IMR-90 (cell line): ENCODE measurements at regions not wholly inside any gene's neighbourhood (a gene's known extent, or its start where the extent isn't known, plus 50 kb on each side); places are given as distances from the start of the nearest gene placed in this dataset.

Experiments used
- ATAC-seq: fragments of 200-7000 bp; cut with Tn5 transposase; 2 replicates; pipeline ENCODE4 v1.9.1; 2020; ENCODE audit warnings: low read depth, mild to moderate bottlenecking, moderate library complexity
- BruUV-seq: library from RNA; stranded (reverse); fragments of 400-500 nt; replicated peaks from 2 replicates; lab custom pipeline; 2021; lab: Mats Ljungman, UMichigan
- CTCF ChIA-PET: fragments of 300-600 bp; formaldehyde crosslinking; extraction: SDS; loops from one replicate; lab custom pipeline; 2021; ENCODE audit warnings: antibody characterized with exemption; lab: Yijun Ruan, JAX
- POLR2A ChIA-PET: fragments of 300-600 bp; sonication (Branson Sonifier 250); formaldehyde crosslinking; loops from one replicate; lab custom pipeline; 2022; ENCODE audit warnings: antibody characterized with exemption; ENCODE audit not compliant: unreplicated experiment; lab: Charles Lee
- DNase-seq: peaks from one replicate; pipeline ENCODE4 v3.0.0; 2013
- H2AFZ ChIP-seq: replicated peaks from 2 replicates; pipeline ENCODE3; 2013; ENCODE audit warnings: low read length, mild to moderate bottlenecking; ENCODE audit not compliant: poor library complexity
- H2AK5ac ChIP-seq: 2 replicates; pipeline ENCODE4 v1.6.1; 2013; ENCODE audit warnings: low read depth, low read length, inconsistent platforms
- H2AK9ac ChIP-seq: replicated peaks from 2 replicates; pipeline ENCODE3; 2013; ENCODE audit warnings: mild to moderate bottlenecking, low read depth, low read length, moderate library complexity; ENCODE audit not compliant: poor library complexity
- H2BK120ac ChIP-seq: 2 replicates; pipeline ENCODE4 v1.6.1; 2013; ENCODE audit warnings: low read depth, low read length, inconsistent platforms
- H2BK15ac ChIP-seq: 3 replicates; pipeline ENCODE4 v1.6.1; 2013; ENCODE audit warnings: low read depth, low read length, inconsistent platforms
- H2BK20ac ChIP-seq: 2 replicates; pipeline ENCODE4 v1.6.1; 2013; ENCODE audit warnings: low read depth, mild to moderate bottlenecking, inconsistent platforms, low read length, moderate library complexity
- H2BK5ac ChIP-seq: 2 replicates; pipeline ENCODE4 v1.6.1; 2013; ENCODE audit warnings: mild to moderate bottlenecking, low read depth, low read length, inconsistent platforms; ENCODE audit not compliant: poor library complexity, severe bottlenecking
- H3K14ac ChIP-seq: replicated peaks from 2 replicates; pipeline ENCODE4 v1.6.1; 2013; ENCODE audit warnings: low read depth, low read length, inconsistent platforms
- H3K18ac ChIP-seq: 2 replicates; pipeline ENCODE4 v1.6.1; 2013; ENCODE audit warnings: low read depth, low read length, control low read depth
- H3K23ac ChIP-seq: 2 replicates; pipeline ENCODE4 v1.6.1; 2013; ENCODE audit warnings: low read depth, low read length, inconsistent platforms
- H3K27ac ChIP-seq: 2 replicates; pipeline ENCODE4 v1.5.1; 2013; ENCODE audit warnings: mild to moderate bottlenecking, control low read depth, low read length; ENCODE audit not compliant: insufficient read depth
- H3K27me3 ChIP-seq: 2 replicates; pipeline ENCODE4 v1.6.1; 2013; ENCODE audit warnings: low read length; ENCODE audit not compliant: control insufficient read depth, insufficient read depth
- H3K36me3 ChIP-seq: 2 replicates; pipeline ENCODE4 v1.6.1; 2013; ENCODE audit warnings: low read length, mixed read lengths; ENCODE audit not compliant: control insufficient read depth, insufficient read depth
- H3K4ac ChIP-seq: 2 replicates; pipeline ENCODE4 v1.6.1; 2013; ENCODE audit warnings: low read depth, low read length, inconsistent platforms
- H3K4me1 ChIP-seq: 2 replicates; pipeline ENCODE4 v1.6.1; 2013; ENCODE audit warnings: low read length, mixed read lengths; ENCODE audit not compliant: control insufficient read depth, insufficient read depth
- H3K4me2 ChIP-seq: 2 replicates; pipeline ENCODE4 v1.6.1; 2013; ENCODE audit warnings: low read depth, mild to moderate bottlenecking, control low read depth, low read length, moderate library complexity
- H3K4me3 ChIP-seq: 2 replicates; pipeline ENCODE4 v1.5.1; 2013; ENCODE audit warnings: low read depth, mild to moderate bottlenecking, control low read depth, low read length, moderate library complexity; ENCODE audit not compliant: insufficient read depth
- H3K56ac ChIP-seq: 2 replicates; pipeline ENCODE4 v1.6.1; 2013; ENCODE audit warnings: low read length, inconsistent platforms; ENCODE audit not compliant: insufficient read depth; ENCODE audit errors: extremely low read depth
- H3K79me1 ChIP-seq, 2 experiments: 2 replicates each; pipeline ENCODE4 v1.6.1; 2013; ENCODE audit warnings: low read length in 2 of 2, inconsistent platforms in 1 of 2, low read depth in 1 of 2
- H3K9ac ChIP-seq: 2 replicates; pipeline ENCODE4 v1.6.1; 2013; ENCODE audit warnings: low read depth, low read length, control low read depth
- H3K9me1 ChIP-seq: 2 replicates; pipeline ENCODE4 v1.6.1; 2013; ENCODE audit warnings: low read length, inconsistent platforms; ENCODE audit not compliant: insufficient read depth
- H3K9me3 ChIP-seq: 2 replicates; pipeline ENCODE4 v1.6.1; 2013; ENCODE audit warnings: low read length; ENCODE audit not compliant: control insufficient read depth, insufficient read depth
- H4K20me1 ChIP-seq: 2 replicates; pipeline ENCODE4 v1.6.1; 2013; ENCODE audit warnings: low read length, inconsistent platforms; ENCODE audit not compliant: insufficient read depth
- H4K5ac ChIP-seq: 2 replicates; pipeline ENCODE4 v1.6.1; 2013; ENCODE audit warnings: mild to moderate bottlenecking, low read depth, low read length, control low read depth
- H4K8ac ChIP-seq, 2 experiments: 2 replicates each; pipeline ENCODE4 v1.6.1; 2013; ENCODE audit warnings: low read depth in 2 of 2, low read length in 2 of 2, control low read depth in 1 of 2, inconsistent platforms in 1 of 2
- H4K91ac ChIP-seq: 2 replicates; pipeline ENCODE4 v1.6.1; 2013; ENCODE audit warnings: low read depth, low read length, inconsistent platforms; ENCODE audit not compliant: insufficient read depth
- RAD21 ChIP-seq: IDR thresholded peaks from 2 replicates; pipeline ENCODE4 v1.6.1; 2012; ENCODE audit warnings: low read length, improper control_type of control experiment
- WGBS, 2 experiments: methylation state at CpG; one replicate each; pipeline versions ENCODE4 v1.1.5 to v1.1.7; 2013; ENCODE audit warnings: missing lambda C conversion rate in 2 of 2; ENCODE audit not compliant: insufficient read length in 1 of 2; ENCODE audit errors: extremely low coverage in 2 of 2; 5-methylcytosine and 5-hydroxymethylcytosine counted together
- dilution Hi-C: fragments of 300-500 bp; cut with HindIII; formaldehyde crosslinking; loops from one replicate; pipeline ENCODE4 v1.14.3; 2018; ENCODE audit warnings: low sequenced_read_pairs; ENCODE audit not compliant: unreplicated experiment
- in situ Hi-C: fragments of 300-500 bp; cut with MboI; formaldehyde crosslinking; loops from 3 replicates; pipeline ENCODE4 v1.14.3; 2019; ENCODE audit warnings: low sequenced_read_pairs, inconsistent platforms, mixed read lengths
- intact Hi-C: fragments of 100-400 bp; cut with micrococcal nuclease; formaldehyde crosslinking; loops from 2 replicates; pipeline ENCODE4 v1.10.0; 2022

DNA sequence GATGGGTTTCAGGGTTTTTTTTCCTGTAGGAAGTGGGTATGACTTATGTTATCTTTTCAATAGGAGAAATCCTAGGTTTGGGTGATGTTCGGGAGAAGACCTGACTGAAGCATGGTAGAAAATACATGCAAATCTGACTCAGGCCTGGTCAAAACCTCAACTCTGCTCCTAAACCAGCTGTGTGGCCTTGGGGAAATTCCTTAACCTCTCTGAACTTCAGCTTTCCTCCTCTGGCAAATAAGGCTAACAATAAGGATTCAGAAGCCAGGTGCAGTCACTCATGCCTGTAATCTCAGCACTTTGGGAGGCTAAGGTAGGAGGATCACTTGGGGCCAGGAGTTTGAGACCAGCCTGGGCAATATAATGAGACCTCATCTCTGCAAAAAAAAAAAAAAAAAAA is 148.5 kb downstream of the PHETA1 start:
- in situ Hi-C loops (no loop called here), intact Hi-C loops (no loop called here), dilution Hi-C loops (no loop called here)
- TF ChIP-seq RAD21 = no peak
- Histone ChIP-seq H2AK5ac (no peak overlapping the region), H4K91ac (no peak overlapping the region), H2AK9ac (no peak overlapping the region), H2BK5ac (no peak overlapping the region), H2BK15ac (no peak overlapping the region), H3K27ac (no peak overlapping the region), H3K36me3 (no peaks in the 10 kb centered on the region), H3K23ac (no peak overlapping the region), H3K9me3 (no peaks in the 10 kb centered on the region), H2AFZ (no peak overlapping the region), H3K9me1 (no peaks in the 10 kb centered on the region), H3K14ac (no peak overlapping the region), H2BK20ac (no peak overlapping the region), H3K4me3 (no peak overlapping the region), H4K5ac (no peak overlapping the region), H3K56ac (no peak overlapping the region), H4K20me1 (no peaks in the 10 kb centered on the region), H3K9ac (no peak overlapping the region), H3K79me1 (no peaks in the 10 kb centered on the region), H4K8ac (no peak overlapping the region), H3K4me2 (no peak overlapping the region), H3K4me1 (no peaks in the 10 kb centered on the region), H2BK120ac (no peak overlapping the region), H3K27me3 (no peaks in the 10 kb centered on the region), H3K18ac (no peak overlapping the region), H3K4ac (no peak overlapping the region)
- BruUV-seq = no TSS peak
- no peak for ATAC-seq
- no peak for DNase-seq
- ChIA-PET CTCF (no interaction called here), POLR2A (no interaction called here)
- no CpG with 5 or more reads among the region's 1 CpG for WGBS, 2 experiments
